A172 (cell line): ENCODE measurements at regions not wholly inside any gene's neighbourhood (a gene's known extent, or its start where the extent isn't known, plus 50 kb on each side); places are given as distances from the start of the nearest gene placed in this dataset.
"Not testable (repeated sequence)": the region's sequence is repeated elsewhere in the genome, so short reads cannot be mapped to it uniquely, and the experiment has no call there.

Experiments used
- DNase-seq: peaks from one replicate; pipeline ENCODE4 v3.0.0-alpha.2; 2015; ENCODE audit warnings: low spot score

- not testable (repeated sequence) for DNase-seq
These were observed 111.2 kb upstream of the DEFB108B start for GRCh38 chr11:71721840-71722239.

- not testable (repeated sequence) for DNase-seq
These were observed 109.0 kb upstream of the DEFB108B start for GRCh38 chr11:71723991-71724390.

DNA sequence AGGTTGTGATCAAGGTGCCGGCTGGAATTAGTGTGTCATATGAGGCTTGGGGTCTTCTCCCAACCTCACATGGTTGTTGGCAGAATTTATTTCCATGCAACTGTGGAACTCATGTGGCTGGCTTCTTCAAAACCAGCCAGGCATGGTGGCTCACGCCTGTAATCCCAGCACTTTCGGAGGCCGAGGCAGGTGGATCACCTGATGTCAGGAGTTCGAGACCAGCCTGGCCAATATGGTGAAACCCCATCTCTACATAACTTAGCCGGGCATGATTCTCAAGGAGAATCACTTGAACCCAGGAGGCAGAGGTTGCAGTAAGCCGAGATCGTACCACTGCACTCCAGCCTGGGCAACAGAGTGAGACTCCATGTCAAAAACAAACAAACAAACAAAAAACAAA, 102.3 kb upstream of the DEFB108B start:
- DNase-seq = not testable (repeated sequence)

- not testable (repeated sequence) for DNase-seq
These were observed 98.6 kb upstream of the DEFB108B start for GRCh38 chr11:71734368-71734767.

- DNase-seq = not testable (repeated sequence)
These were observed 94.7 kb upstream of the DEFB108B start for GRCh38 chr11:71738317-71738716.

DNA sequence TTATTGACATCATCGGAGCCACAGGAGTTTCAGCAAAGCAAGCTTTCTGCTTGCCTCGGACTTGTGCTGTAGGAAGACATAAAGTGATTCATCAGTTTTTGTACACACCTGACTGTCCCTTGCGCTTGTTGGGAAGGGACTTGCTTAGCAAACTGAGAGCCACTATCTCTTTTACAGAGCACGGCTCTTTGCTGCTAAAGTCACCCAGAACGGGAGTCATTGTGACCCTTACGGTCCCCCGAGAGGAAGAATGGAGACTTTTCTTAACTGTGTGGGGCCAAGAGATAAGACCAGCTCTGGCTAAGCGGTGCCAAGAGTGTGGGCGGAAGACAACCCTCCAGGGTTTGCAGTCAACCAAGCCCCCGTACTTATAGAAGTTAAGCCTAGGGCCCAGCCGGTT, 89.6 kb upstream of the DEFB108B start:
- not testable (repeated sequence) for DNase-seq

GRCh38 chr11:71745656-71746055, 87.3 kb upstream of the DEFB108B start:
- DNase-seq = not testable (repeated sequence)

GRCh38 chr11:71746263-71746662, 86.7 kb upstream of the DEFB108B start:
- not testable (repeated sequence) for DNase-seq

- DNase-seq = not testable (repeated sequence)
These were observed 83.9 kb upstream of the DEFB108B start for GRCh38 chr11:71748965-71749620.

- not testable (repeated sequence) for DNase-seq
These were observed 82.1 kb upstream of the DEFB108B start for GRCh38 chr11:71750908-71751307.

GRCh38 chr11:71764695-71765491, 68.1 kb upstream of the DEFB108B start:
- not testable (repeated sequence) for DNase-seq

- DNase-seq = not testable (repeated sequence)
These were observed 66.0 kb upstream of the DEFB108B start for GRCh38 chr11:71767016-71767415.

- not testable (repeated sequence) for DNase-seq
These were observed 60.8 kb upstream of the DEFB108B start for GRCh38 chr11:71772193-71772592.

GRCh38 chr11:71774603-71775222, 58.3 kb upstream of the DEFB108B start:
- no peak for DNase-seq

GRCh38 chr11:71780116-71780515, 52.9 kb upstream of the DEFB108B start:
- not testable (repeated sequence) for DNase-seq

DNA sequence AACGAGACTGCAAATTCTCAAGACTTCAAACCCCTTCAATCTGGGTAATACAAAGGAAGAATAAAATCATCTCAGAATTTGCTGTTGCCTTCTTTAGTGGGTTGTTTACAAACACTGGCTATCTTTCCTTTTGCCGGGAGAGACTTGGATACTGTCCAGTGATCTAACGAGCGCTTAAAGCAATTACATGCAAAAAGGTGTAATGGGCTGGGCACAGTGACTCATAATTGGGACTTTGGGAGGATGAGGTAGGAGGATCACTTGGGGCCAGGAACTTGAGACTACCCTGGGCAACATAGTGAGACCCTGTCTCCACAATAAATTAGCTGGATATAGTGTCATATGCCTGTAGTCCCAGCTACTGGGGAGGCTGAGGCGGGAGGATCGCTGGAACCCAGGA, 52.2 kb upstream of the DEFB108B start:
- DNase-seq = peak; percentile 16

- not testable (repeated sequence) for DNase-seq
These were observed 51.5 kb upstream of the DEFB108B start for GRCh38 chr11:71781491-71781890.

DNA sequence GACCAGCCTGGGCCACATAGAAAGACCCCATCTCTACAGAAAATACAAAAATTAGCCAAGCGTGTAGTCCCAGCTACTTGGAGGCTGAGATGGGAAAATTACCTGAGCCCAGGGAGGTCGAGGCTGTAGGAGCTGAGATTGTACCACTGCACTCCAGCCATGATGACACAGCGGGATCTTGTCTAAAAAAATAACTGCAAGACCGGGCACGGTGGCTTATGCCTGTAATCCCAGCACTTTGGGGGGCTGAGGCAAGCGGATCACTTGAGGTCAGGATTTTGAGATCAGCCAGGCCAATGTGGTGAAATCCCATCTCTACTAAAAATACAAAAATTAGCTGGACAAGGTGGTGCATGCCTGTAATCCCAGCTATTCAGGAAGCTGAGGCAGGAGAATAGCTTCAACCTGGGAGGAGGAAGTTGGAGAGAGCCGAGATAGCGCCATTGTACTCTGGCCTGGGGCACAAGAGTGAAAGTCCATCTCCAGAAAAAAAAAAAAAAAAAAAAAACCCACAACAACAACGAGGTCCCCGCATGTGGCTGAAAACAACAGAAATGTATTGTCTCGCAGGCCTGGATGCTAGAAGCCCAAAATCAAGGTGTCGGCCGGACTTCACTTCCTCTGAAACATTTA, 50.7 kb upstream of the DEFB108B start:
- DNase-seq = not testable (repeated sequence)

- peak; percentile 64 for DNase-seq
These were observed 49.8 kb upstream of the DEFB108B start for GRCh38 chr11:71783191-71783590.
